NAMALWA (cell line): ENCODE measurements at regions not wholly inside any gene's neighbourhood (a gene's known extent, or its start where the extent isn't known, plus 50 kb on each side); places are given as distances from the start of the nearest gene placed in this dataset.
"Not testable (repeated sequence)": the region's sequence is repeated elsewhere in the genome, so short reads cannot be mapped to it uniquely, and the experiment has no call there.

Experiments used
- DNase-seq: peaks from one replicate; pipeline ENCODE4 v3.0.0-alpha.2; 2015; ENCODE audit warnings: low spot score

DNA sequence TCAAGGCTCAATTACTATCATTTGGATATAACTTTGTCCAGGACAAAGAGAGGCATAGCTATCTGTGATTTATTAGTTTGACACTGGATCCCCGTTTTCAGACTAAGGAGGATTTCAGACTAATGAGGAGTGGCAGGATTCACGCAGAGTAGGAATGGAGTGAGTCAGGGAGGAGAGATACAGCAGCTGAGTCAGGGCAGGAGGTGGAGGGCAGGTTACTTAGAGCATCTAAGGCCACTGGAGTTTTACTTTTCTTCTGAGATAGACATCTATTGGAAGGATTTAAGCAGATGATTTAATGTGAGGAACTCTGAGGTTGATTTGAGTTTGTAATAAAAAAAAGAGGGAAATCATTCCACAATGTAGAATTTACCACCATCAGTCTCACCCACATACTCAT is 110.6 kb downstream of the RPIA start:
- DNase-seq: not testable (repeated sequence)

DNA sequence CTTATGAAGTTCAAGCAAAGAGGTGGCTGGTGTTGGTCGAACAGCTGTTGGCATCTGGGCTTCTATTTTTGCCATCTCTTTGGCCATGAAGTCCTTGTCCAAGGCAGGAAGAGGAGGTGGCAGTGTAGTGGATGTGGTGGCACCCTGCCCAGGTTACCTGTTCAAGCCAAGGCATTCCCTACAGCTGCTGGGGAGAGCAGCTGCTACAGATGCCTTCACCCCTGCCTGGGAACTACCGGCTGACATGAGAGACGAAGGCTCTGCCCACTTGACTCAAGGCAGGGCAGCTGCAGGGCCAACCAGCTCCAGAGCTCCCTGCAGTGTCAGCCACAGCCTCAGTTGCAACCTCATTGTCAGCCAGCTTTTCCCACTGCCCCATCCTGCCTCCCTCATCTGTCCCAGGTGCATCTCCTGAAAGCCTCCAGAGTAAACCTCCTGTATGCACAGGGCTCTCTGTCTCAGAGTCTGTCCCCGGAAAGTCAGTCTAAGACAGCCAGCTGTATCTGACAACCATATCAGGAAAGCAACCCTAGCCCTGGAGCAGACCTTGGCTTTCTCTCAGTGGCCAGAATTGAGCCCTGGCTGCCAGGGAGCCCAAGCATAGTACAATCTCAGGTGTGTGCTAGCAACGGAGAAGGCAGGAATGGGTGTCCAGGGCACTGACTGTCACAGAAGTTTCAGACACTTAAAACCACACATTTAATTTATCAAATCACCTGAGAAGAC is 115.9 kb downstream of the RPIA start:
- no peak for DNase-seq

DNA sequence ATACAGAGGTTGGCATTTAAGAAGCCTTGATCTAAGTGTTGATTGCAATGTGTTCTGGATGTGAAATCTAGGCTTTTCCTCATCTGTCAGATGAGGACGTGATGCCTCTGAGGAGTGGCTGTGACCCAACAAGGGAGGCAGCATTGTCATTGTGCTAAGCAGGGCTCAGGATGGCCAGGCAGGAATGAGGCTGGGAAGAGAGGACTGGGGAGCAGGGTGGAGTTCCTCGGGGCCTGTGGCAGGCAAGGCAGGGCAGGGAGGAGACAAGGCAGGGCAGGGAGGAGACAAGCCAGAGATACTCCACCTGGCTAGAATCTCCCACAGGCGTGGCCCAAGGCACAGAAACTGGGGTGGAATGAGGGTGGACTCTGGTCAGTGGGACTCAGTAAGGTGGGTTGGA is 116.6 kb downstream of the RPIA start:
- no peak for DNase-seq

DNA sequence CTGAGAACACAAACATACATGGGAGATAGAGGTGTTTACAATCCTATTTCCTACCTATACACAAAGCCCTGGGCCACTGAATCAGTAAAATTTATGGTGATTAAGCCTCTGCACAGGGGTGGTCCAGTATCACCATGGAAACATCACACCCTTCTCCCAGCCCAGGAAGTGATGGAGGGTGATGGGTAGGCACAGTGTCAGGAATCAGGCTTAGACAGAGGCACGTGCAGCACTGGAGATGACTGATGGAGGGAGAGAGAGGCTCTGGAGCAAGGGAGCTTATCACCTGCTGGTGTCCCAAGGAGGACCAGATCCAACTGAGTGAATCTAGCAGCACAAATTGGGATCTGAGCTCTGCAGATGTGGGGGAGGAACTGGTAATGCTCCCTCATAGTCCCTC is 117.2 kb downstream of the RPIA start:
- peak; percentile 26 for DNase-seq

DNA sequence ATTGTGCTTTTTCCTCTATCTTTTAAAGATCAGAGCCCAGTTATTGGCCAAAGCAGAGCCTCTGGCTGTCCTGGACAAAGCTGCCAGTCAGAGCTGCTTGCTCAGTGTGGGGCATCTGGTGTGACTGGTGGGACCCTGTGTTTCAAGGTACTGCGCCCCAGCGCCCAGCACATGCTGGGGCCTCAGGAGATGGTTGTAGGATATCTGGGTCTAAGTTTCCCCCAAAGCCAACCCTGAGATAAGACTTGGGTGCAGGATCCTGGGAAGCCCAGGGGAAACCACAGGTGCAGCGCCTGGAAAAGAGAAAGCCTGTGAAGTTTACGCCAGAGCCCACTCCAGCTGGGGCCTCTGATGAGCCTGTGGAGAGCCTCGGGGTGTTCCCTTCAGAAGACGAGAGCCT is 117.7 kb downstream of the RPIA start:
- no peak for DNase-seq

DNA sequence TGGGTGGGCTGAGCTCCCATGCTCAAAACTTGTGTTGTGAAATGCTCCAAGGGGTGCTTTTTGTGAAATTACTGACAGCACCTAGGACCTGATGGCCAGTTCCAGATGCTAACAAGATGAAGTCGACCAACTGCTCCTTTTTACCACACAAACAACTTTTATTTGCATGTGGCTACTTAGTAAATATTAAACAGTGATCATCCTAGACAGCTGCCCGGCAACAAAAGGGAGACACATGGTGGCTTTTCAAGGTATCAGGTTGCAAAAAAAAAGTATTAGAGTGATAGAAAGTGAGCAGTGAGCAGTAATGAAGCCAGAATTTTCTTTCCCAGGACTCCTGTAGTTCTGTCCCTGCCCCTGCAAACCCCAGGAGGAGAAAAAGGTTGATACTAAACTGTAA is 118.5 kb downstream of the RPIA start:
- peak; percentile 48 for DNase-seq

DNA sequence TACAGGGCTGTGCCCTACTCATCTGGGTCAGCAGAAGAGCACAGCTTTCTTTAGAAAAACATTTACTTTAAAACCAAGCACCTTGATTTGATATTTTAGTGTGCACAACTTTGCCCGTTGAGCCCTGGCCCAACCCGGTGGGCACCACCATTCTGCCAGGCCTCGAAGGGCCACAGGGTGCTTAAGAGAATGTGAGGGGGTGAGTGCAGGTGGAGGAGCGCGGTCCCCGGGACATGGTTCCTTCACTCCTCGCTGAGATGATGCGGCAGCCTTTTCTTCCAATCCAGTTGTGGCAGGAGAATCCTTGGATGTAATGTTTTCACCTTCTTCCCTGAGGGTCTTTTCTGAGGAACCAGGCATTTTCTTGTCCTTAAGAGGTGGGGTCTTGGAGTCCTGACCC is 119.0 kb downstream of the RPIA start:
- DNase-seq: no peak

DNA sequence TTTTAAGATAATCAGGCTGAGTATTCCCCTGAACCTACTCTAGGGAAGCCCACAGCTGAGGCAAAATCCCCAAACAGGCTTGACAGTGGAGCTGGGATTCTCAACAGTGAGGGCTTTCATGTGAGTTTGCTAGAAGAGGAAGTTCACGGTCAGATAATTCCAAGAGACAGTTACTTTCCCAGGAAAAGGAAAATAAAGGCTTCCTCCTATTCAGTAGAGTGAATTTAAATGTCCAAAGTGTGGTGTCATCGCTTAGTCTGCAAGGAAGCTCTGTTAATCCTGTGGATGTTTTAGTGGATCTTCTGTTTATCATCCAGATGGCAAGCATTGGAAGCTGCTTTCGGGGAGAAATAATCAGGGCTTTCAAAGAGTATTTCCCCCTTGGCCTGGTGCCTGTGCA is 119.8 kb downstream of the RPIA start:
- no peak for DNase-seq

DNA sequence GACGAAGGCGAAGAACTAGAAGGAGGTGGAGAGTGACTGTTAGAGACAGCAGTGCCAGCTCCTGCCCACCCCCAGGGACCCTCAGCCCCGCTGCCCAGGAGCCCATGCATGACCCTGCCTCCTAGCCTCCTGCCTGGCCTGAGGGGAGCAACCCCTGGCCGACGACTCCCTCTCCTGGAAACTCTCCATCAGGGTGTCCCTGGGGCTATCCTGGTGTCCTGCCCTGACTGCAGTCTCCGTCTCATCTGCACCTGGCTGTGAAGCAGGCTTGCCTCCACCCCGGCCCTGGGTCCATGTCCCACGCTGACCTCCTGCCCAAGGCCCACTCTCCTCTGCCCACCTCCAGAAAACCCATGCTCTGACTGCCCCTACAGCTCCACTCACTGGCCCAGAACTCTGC is 120.2 kb downstream of the RPIA start:
- DNase-seq: no peak

DNA sequence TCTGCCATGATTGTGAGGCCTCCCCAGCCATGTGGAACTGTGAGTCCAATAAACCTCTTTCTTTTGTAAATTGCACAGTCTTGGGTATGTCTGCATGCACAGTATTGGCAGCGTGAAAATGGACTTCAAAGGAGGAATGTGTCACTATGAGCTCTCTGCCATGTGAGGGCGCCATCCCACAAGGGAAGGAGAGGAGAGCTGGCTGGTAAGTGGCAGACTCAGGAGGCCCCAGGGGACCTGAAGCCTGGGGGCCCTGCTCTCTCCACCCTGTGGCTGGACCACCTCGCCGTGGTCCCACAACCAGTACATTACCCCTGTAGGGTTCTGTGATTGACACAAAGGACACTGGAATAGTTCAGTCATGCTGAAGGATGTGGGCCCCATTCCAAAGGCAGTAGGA is 122.1 kb downstream of the RPIA start:
- DNase-seq: peak; percentile 63

DNA sequence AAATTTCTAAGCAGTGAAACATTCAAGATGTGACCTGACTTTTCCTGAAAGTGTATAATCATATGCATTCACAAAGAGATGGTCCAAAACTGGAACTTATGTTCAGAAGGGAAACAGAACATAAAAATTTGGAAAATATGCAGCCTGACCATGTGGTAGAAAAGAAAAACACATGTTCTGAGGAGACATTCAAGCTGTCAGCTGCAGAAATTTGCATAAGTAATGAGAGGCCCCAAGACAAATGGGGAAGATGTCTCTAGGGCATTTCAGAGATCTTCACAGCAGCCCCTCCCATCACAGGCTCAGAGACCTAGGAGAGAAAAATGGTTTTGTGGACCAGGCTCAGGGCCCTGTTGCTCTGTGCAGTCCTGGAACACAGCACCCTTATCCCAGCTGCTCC is 123.8 kb downstream of the RPIA start:
- peak; percentile 70 for DNase-seq

DNA sequence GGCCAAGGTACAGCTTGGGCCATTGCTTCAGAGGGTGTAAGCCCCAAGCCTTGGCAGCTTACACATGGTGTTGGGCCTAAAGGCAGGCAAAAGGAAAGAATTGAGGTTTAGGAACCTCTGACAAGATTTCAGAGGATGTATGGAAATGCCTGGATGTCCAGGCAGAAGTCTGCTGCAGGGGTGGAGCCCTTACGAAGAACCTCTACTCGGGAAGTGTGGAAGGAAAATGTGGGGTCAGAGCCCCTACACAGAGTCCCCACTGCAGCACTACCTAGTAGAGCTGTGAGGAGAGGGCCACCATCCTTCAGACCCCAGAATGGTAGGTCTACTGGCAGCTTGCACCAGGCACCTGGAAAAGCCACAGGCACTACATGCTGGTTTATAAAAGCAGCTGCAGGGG is 124.2 kb downstream of the RPIA start:
- DNase-seq: no peak

DNA sequence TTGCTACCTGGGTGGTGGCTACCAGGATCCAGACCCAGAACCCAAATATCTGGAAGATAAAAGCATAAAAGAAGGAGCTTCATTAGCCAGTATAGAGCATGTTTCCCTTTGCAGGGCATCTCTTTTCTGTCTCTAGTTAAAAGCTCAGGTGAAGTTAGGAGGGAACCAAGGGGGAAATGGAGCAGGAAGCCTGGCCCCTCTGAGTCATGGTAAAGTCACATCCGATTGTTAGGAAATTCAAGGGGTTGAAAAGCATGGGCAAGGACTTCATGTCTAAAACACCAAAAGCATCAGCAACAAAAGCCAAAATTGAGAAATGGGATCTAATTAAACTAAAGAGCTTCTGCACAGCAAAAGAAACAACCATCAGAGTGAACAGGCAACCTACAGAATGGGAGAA is 126.9 kb downstream of the RPIA start:
- peak; percentile 0 for DNase-seq

DNA sequence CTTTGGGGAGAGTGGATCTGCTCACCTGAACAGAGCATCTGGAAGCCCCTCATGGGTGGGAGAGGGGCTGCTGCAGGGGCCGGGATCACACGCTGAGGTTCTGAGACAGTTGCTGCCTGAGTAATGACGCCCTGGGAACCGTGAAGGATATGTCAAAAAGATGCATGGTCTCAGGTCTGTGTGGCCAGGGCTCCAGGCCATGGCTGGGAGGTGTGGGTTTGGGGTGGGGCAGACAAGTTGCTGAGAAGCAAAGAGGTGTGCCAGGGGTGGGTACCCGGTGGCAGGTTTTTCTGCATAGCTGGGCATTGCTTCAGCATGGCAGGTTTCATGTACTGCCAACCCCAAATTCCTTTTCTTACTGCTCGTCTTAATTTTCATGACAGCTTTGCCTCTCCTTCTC is 133.5 kb downstream of the RPIA start:
- no peak for DNase-seq

DNA sequence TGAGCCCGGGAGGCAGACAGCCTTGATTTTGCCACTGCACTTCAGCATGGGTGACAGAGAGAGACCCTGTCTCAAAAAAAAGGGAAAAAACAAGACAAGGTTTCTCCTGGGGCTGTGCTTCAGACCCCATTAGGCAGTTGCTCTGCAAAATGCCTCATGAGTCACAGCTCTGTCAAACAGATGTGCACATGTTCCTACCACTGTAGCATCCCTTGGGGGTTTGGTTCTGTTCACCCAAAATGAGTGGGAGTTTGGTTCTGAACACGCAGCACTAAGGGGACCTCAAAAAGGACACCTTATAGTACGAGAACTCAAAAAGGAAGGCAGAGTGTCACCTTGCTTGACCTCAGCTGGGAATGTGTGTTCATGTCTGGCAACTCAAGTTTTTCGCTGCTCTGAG is 134.9 kb downstream of the RPIA start:
- peak; percentile 2 for DNase-seq

DNA sequence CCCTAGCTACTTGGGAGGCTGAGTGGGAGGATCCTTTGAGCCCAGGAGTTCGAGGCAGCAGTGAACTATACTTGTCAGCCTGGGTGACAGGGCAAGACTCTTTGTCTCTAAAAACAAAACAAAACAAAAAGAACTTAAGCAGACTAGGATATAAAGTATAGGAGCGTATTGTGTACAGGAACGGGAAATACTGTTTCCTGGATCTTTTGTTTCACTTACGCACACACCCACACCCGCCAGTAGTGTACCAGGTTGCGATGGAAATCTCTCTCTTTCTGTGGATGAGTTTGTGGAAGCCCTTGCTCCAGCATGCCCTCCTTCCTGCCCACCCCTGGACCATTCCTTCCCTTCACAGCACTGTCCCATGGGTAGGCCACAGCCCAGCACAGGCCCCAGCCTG is 136.3 kb downstream of the RPIA start:
- no peak for DNase-seq

DNA sequence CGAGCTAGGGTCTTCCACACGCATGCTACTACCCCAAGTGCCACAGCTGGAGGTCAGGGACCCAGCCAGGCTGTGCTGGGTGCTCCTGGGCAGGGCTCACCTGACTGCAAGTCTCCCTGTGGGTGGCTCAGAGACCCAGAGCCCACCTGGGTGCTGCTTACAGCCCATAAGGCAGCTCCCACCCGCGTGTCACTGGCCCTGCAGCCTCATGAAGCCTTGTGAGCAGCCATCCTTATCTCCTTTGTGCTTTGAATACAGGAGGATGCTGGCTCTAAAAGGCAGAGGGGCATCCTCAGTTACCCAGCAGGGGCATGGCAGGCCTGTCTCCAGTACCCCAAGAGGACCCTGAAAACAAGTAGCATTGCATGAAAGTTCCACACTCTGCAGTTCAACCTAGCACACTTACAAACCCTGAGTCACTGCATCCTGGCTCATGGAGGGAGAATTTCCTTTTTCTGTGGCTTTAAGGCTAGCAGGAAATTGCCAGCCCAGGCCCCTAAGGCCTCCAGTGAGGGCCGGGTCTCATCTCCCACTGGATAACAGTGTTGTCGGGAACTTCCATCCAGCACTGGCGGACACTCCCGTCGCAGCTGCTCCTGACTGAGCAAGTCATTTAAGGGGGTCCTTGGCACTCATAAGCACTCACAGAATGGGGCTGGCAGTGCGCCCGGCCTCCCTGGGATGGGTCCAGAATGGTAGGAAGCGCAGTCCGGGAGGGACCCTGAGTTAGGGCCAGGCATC is 137.1 kb downstream of the RPIA start:
- DNase-seq: peak; percentile 53

DNA sequence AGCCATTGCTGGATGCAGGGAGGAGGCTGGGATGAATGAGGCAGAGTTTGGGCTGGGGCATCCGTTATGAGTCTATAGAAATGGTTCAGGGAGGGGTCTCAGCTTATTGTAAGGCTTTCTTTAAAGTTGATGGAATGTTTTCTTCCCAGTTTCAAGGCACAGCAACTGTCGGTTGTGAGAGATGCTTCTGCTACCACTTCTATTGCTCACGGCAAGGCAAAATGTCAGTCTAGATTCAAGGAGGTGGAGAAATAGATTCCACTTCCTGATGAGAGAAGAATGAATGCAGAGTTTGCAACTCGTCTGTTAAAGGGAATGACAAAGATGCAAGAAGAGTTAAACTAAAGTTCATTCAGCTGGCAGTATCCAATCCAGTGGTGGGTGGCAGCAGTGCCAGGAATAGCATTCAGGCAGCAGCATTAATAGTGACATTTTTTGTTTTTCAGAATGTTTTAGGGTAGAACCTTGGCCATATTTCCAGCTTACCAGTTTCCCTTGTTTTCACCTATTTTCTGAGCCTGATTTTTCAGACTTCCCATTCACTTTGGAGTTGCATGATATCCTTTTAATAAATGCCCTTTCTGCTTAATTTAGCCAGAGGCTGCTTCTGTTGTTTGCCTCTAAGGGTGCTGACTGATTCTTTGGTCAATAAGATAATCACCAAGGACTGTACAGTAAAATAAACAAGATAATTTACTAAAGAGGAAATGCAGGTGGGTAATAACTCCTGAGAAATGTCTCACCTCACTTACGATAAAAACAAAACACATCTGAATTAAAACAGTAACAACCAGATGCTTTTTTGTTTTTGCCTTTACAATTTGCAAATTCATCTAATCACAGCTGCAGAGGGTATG is 138.4 kb downstream of the RPIA start:
- peak; percentile 41 for DNase-seq

DNA sequence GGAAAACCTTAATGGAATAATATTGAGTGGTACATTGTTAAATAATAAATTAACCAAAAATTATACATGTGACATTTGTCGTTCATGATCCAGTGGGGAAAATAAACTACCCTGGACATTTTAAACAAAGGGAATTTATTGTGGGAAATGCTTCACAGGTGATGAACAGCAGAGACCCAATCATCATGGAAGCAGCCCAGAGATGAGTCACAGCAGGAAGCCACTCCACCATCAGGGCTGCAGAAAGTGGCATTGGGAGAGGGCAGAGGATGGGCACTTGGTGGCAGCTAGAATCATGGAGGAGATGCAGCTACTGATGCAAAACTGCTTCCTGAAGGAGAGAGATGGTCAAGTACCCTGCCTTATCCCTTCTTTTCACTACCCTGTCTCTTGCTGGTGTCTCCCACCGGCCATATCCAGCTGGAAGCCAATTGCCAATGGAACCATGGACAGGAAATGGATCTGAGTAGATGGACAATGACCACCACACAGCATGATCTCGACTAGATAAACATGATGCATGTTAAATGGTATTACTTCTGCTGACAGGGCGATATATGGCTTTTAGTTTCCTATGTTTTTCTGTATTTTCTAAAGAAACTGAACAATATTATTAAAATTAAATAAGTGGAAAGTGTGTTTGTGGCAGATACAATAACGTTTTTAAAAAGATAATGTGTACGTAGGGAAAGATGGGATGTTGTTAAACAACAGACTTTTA is 139.8 kb downstream of the RPIA start:
- DNase-seq: no peak

DNA sequence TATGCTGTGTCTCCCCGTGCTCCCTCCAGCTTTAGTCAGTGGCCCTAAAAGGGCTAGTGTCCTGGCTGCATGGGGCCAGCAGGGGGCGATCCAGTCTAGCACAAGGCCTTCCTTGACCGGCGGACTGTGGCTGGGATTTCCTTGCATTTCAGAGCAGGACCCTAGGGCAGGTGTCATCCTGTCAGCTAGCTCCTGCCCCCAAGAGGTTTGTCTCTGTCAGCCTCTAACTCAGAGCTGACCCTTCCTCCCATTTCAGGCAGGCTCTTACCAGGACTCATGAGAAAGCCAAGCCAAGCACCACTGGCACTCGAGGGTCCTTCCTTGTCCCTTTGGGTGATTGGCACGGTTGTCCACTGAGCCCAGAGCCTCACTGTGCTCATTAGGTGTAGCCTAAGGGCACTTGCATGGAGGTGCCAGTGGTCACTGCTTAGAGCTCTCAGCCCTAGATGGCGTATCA is 140.3 kb downstream of the RPIA start:
- DNase-seq: peak; percentile 88

DNA sequence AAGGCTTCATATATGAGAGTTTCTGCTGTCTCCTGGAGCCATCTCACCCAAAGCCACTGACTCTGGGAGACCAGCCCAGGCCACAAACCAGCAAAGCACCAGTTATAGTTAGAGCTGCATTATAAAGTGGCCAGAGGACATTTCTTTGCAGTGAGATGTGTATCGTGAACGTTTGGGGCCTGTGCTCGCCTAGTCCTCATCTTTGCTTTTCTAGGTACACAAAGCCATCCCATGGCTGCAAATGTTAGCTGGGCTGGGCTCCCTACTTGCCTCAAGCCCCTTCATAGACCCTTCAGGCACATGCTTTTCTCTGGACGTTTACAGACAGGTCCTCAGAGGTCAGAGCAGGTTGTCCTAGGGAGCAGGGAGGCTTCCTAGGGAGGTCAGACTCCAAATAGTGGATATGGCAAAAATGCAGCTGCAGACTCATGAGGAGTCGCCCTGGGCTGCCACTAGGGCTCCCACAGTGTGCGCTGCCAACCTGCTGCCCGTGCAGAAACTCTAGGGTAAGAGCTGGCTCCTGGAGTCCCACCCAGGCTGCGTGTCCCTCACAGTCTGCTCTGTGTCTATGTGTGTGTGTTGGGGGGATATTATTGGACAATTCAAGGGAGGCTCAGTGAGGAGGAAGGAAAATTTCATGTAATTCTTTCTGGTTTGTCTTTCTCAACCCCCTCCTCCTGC is 141.0 kb downstream of the RPIA start:
- peak; percentile 69 for DNase-seq

DNA sequence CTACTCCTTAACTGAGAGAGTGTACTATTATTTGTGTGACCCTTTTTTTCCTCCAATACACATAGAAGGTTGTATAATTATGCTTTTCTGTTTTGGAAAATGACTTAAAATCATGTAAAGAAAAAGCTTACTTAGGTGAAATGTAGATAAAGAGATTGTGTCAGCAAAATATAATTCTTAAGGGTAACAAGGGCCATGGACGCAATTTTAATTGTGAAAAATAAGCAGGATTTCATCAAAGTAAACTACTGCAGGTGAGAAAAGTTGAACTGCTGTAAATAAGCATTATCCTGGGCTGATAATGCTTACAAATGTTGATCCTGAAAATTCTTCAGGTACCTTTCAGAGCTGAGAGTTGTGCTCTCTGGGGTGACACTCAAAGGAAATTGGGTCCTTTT is 141.5 kb downstream of the RPIA start:
- no peak for DNase-seq
